ENCODE measurements at regions not wholly inside any gene's neighbourhood (a gene's known extent, or its start where the extent isn't known, plus 50 kb on each side); places are given as distances from the start of the nearest gene placed in this dataset.

GRCh38 chr1:58352476-58353092, 193.9 kb downstream of the OMA1 start:
- TF ChIP-seq EZH2 (IDR thresholded peaks at IDR 0.05; ENCODE audit: insufficient read depth, poor library complexity, severe bottlenecking) (no peak), EZH2phosphoT487 (IDR thresholded peaks at IDR 0.05; ENCODE audit: insufficient read depth, low read depth) (no peak)
